PC-9 (cell line): ENCODE measurements at regions not wholly inside any gene's neighbourhood (a gene's known extent, or its start where the extent isn't known, plus 50 kb on each side); places are given as distances from the start of the nearest gene placed in this dataset.

Source experiments
- BruUV-seq: library from RNA; stranded (reverse); fragments of 400-500 nt; replicated peaks from 2 replicates; lab custom pipeline; 2021; lab: Mats Ljungman, UMichigan
- CTCF ChIA-PET: fragments of 300-600 bp; sonication (Branson Sonifier 250); formaldehyde crosslinking; loops from one replicate; lab custom pipeline; 2022; ENCODE audit warnings: antibody characterized with exemption; lab: Charles Lee
- POLR2A ChIA-PET: fragments of 300-600 bp; sonication (Branson Sonifier 250); formaldehyde crosslinking; loops from one replicate; lab custom pipeline; 2022; ENCODE audit warnings: antibody characterized with exemption; ENCODE audit not compliant: unreplicated experiment; lab: Charles Lee
- DNase-seq, 2 experiments: peaks; one replicate each; pipeline versions ENCODE4 v3.0.0 to v3.0.0-alpha.2; 2015 to 2022; ENCODE audit warnings: mixed read lengths in 1 of 2
- H2AFZ ChIP-seq: fragments of 200-600 bp; sonication (generic); 2 replicates; pipeline ENCODE4 v1.8.1; 2017; ENCODE audit warnings: antibody characterized with exemption
- H3F3A ChIP-seq: fragments of 200-600 bp; sonication (generic); 2 replicates; pipeline ENCODE4 v1.8.1; 2017; ENCODE audit warnings: antibody characterized with exemption, mild to moderate bottlenecking, low read depth; ENCODE audit not compliant: insufficient read depth
- H3K27ac ChIP-seq: fragments of 200-600 bp; sonication (generic); 2 replicates; pipeline ENCODE4 v1.6.1; 2016; ENCODE audit warnings: mixed run types
- H3K27me3 ChIP-seq: fragments of 200-600 bp; sonication (generic); 2 replicates; pipeline ENCODE4 v1.6.1; 2016; ENCODE audit warnings: low read depth, mixed run types; ENCODE audit not compliant: insufficient read depth
- H3K36me3 ChIP-seq: fragments of 200-600 bp; sonication (generic); 2 replicates; pipeline ENCODE4 v1.6.1; 2016; ENCODE audit warnings: low read depth, mixed run types
- H3K4me1 ChIP-seq: fragments of 200-600 bp; sonication (generic); replicated peaks from 2 replicates; pipeline ENCODE4 v1.6.1; 2016; ENCODE audit warnings: mixed run types; ENCODE audit not compliant: insufficient read depth
- H3K4me2 ChIP-seq: fragments of 200-600 bp; sonication (generic); 2 replicates; pipeline ENCODE4 v1.6.1; 2017; ENCODE audit warnings: mixed run types
- H3K4me3 ChIP-seq: fragments of 200-600 bp; sonication (generic); 2 replicates; pipeline ENCODE4 v1.6.1; 2016; ENCODE audit warnings: mixed run types
- H3K79me2 ChIP-seq: fragments of 200-600 bp; sonication (generic); 2 replicates; pipeline ENCODE4 v1.6.1; 2017; ENCODE audit warnings: low read depth, mixed run types
- H3K9me2 ChIP-seq: fragments of 200-600 bp; sonication (generic); 2 replicates; pipeline ENCODE4 v1.8.1; 2017; ENCODE audit warnings: mild to moderate bottlenecking; ENCODE audit not compliant: insufficient read depth
- H3K9me3 ChIP-seq: fragments of 200-600 bp; sonication (generic); 2 replicates; pipeline ENCODE4 v1.8.1; 2016; ENCODE audit warnings: low read depth; ENCODE audit not compliant: insufficient read depth
- H4K20me1 ChIP-seq: fragments of 200-600 bp; sonication (generic); 2 replicates; pipeline ENCODE4 v1.8.1; 2017; ENCODE audit not compliant: insufficient read depth
- EZH2 ChIP-seq: fragments of 200-600 bp; sonication (generic); IDR thresholded peaks from 2 replicates; pipeline ENCODE4 v1.8.0; 2017; ENCODE audit warnings: antibody characterized with exemption, low read depth
- intact Hi-C: fragments of 100-400 bp; cut with micrococcal nuclease; formaldehyde crosslinking; loops from one replicate; pipeline ENCODE4 v1.10.0; 2022; ENCODE audit not compliant: unreplicated experiment
- TF ChIP-seq, protein P1 (sequence below): fragments of 200-600 bp; sonication (generic); conservative IDR thresholded peaks from 2 replicates; pipeline ENCODE4 v1.6.1; 2017; ENCODE audit warnings: mixed run types, antibody characterized with exemption, mild to moderate bottlenecking, moderate library complexity

DNA sequence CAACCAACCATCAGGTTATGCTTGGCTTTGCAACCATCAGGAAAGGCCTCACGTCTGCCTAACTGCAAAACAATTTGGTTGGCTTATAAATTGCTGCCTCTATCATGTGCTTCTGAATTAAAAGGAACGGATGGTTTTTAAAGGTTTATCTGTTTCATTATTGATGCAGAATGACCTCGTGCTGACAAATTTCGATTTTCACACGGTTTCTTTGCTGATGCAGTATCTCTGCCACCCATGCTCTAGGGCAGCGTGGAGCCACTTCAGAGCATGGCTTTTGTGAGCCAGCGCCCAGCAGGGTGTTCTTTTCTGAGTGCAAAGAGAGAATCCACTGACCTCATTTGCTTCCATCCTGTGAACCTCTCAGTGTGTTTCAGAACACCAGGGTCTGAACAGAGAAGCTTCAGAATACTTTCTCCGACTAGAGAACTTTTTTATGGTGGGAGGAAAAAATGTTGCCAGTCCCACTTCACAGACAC is 143.1 kb upstream of the L3MBTL4 start:
- no peak for DNase-seq
- no peaks in the 10 kb centered on the region for H3K9me3 ChIP-seq
- TF ChIP-seq, protein P1, sequence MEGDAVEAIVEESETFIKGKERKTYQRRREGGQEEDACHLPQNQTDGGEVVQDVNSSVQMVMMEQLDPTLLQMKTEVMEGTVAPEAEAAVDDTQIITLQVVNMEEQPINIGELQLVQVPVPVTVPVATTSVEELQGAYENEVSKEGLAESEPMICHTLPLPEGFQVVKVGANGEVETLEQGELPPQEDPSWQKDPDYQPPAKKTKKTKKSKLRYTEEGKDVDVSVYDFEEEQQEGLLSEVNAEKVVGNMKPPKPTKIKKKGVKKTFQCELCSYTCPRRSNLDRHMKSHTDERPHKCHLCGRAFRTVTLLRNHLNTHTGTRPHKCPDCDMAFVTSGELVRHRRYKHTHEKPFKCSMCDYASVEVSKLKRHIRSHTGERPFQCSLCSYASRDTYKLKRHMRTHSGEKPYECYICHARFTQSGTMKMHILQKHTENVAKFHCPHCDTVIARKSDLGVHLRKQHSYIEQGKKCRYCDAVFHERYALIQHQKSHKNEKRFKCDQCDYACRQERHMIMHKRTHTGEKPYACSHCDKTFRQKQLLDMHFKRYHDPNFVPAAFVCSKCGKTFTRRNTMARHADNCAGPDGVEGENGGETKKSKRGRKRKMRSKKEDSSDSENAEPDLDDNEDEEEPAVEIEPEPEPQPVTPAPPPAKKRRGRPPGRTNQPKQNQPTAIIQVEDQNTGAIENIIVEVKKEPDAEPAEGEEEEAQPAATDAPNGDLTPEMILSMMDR, result no peak
- TF ChIP-seq EZH2, result no peak
- no peak overlapping the region for H2AFZ ChIP-seq
- H3K36me3 ChIP-seq, result no peaks in the 10 kb centered on the region
- intact Hi-C loops, result loop anchor here (10.0 kb wide), 1 partner anchor 47 kb away; no protein-coding TSS in a partner anchor
- H3K27me3 ChIP-seq, result peaks cover 60% of the 10 kb centered on the region
- no peaks in the 10 kb centered on the region for H4K20me1 ChIP-seq
- H3K4me1 ChIP-seq, result no peaks in the 10 kb centered on the region
- no peak overlapping the region for H3K27ac ChIP-seq
- no peaks in the 10 kb centered on the region for H3F3A ChIP-seq
- CTCF ChIA-PET, result no interaction called here
- no peak overlapping the region for H3K4me2 ChIP-seq
- POLR2A ChIA-PET, result no interaction called here
- BruUV-seq, result no TSS peak
- H3K9me2 ChIP-seq, result no peaks in the 10 kb centered on the region
- no peak overlapping the region for H3K4me3 ChIP-seq
- no peaks in the 10 kb centered on the region for H3K79me2 ChIP-seq

DNA sequence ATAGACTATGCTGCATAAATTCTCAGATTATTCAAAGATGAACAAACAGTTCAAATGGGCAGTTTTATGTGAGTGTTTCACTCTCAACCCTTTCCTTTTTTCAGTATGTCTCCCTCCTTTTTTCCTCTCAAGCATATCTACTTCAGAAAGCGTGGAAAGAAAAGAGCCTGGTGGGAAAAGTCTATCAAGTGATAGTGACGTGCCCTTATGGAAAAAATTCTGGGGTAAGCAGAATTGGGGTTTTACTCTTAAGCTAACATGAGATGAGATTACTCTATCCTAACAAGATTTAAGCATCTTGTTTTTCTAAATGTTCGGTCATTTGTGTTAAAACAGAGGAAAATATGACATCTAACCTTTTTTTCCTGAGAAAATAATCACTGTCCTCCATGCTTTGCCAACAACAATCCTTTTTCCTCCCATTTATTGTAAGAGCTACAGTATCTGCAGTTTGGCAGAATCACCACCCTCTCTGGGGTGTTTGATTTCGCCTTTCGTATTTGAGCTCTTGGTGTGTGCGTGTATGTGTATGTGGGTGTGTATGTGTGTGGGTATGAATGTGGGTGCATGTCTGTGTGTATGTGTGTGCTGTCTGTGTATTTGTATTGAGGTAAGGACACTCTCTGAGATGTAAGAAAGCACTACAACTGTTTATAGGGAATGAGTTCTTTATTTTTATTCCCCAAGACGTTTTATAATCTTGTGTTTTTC is 143.9 kb upstream of the L3MBTL4 start:
- no peak for DNase-seq
- TF ChIP-seq, protein P1, result no peak
- Histone ChIP-seq H3K4me2 (no peak overlapping the region), H3K4me3 (no peak overlapping the region), H3K36me3 (no peaks in the 10 kb centered on the region), H3K27me3 (peaks cover 60% of the 10 kb centered on the region), H3K79me2 (no peaks in the 10 kb centered on the region), H4K20me1 (no peaks in the 10 kb centered on the region), H3K4me1 (no peaks in the 10 kb centered on the region), H2AFZ (no peak overlapping the region), H3K27ac (no peak overlapping the region), H3K9me3 (no peaks in the 10 kb centered on the region), H3F3A (no peaks in the 10 kb centered on the region), H3K9me2 (no peaks in the 10 kb centered on the region)
- ChIA-PET CTCF (no interaction called here), POLR2A (no interaction called here)
- intact Hi-C loops, result loop anchor here (10.0 kb wide), 1 partner anchor 46 kb away; no protein-coding TSS in a partner anchor
- BruUV-seq, result no TSS peak

DNA sequence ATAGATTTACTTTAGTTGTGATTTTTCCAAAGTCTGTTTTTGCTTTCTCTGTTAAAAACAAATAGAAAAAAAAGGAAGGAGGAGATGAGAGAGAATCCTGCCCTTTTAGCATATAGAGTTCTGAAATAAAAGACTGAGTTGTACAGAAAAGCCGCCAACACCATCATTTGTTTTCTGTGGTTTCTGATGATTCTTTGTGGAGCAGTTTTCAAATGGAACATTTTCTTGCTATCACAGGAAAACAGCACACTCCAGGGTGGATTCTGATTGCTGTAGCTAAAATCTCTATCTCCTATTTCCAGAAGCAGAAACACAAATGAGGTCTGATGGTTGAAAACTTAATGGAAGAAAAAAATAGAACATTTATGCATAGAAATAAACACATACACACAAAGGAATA is 144.6 kb upstream of the L3MBTL4 start:
- CTCF ChIA-PET, result no interaction called here

More for the DNA sequence above, 144.6 kb upstream of the L3MBTL4 start:
- Histone ChIP-seq H3K27ac (no peak overlapping the region), H3K9me2 (no peaks in the 10 kb centered on the region), H3K79me2 (no peaks in the 10 kb centered on the region), H3K9me3 (no peaks in the 10 kb centered on the region), H3K27me3 (peaks cover 60% of the 10 kb centered on the region), H4K20me1 (no peaks in the 10 kb centered on the region), H3K4me3 (no peak overlapping the region), H3K4me1 (no peaks in the 10 kb centered on the region), H3F3A (no peaks in the 10 kb centered on the region), H3K4me2 (no peak overlapping the region), H3K36me3 (no peaks in the 10 kb centered on the region), H2AFZ (no peak overlapping the region)
- POLR2A ChIA-PET, result no interaction called here
- intact Hi-C loops, result loop anchor here (10.0 kb wide), 1 partner anchor 46 kb away; no protein-coding TSS in a partner anchor
- DNase-seq, result no peak
- TF ChIP-seq, protein P1, result no peak
- no peak for TF ChIP-seq EZH2
- BruUV-seq, result no TSS peak
